ENCODE measurements at regions not wholly inside any gene's neighbourhood (a gene's known extent, or its start where the extent isn't known, plus 50 kb on each side); places are given as distances from the start of the nearest gene placed in this dataset.

DNA sequence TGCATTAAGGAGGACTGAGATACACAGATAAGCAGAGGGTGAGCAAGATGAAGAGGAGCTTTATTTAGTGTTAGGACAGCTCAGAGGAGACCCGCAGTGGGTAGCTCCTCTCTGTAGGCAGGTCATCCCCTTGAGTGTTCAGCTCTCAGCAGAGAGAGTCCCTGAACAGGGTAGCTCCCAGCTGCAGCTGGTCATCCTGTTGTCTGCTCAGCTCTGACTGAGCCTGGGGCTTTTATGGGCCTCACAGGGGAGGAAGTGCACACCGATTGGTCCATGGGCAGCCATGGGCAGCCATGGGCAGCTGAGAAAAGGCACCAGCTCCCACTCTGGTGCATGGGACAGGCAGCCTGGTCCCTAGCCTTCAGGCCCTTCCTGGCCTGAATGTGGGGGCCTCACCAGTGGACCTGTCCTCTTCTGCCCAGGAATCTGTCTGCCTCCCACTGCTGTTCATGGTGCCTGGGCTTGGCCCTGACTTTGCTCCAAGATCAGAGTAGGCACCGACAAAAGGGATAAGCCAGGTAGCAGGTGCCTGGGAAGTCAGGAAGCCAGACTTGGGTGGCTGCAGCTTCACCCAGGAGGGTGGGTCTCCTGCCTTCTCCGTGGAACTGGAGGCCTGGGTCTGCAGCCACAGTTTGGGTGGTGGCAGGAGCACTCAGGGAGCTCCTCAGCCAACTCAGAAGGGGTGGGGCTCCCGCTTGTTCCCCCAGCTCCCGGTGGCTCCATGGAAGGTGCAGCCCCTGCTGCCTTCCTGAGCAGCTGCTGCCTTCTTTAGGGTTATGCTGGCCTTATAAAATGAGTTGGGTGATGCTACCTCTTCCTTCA, 54.7 kb downstream of the MYEOV start:
- Histone ChIP-seq H3K27me3 (no peaks in the 10 kb centered on the region), H3K9me3 (0 out of 2 replicates have a peak, but pooled peaks cover 2% of the 10 kb centered on the region), H3K4me3 (ENCODE audit: low read depth, low read length) (no peak overlapping the region), H3K4me1 (peaks cover 8% of the 10 kb centered on the region), H3K36me3 (no peaks in the 10 kb centered on the region)
- DNase-seq, result no peak
- TF ChIP-seq, protein P1, sequence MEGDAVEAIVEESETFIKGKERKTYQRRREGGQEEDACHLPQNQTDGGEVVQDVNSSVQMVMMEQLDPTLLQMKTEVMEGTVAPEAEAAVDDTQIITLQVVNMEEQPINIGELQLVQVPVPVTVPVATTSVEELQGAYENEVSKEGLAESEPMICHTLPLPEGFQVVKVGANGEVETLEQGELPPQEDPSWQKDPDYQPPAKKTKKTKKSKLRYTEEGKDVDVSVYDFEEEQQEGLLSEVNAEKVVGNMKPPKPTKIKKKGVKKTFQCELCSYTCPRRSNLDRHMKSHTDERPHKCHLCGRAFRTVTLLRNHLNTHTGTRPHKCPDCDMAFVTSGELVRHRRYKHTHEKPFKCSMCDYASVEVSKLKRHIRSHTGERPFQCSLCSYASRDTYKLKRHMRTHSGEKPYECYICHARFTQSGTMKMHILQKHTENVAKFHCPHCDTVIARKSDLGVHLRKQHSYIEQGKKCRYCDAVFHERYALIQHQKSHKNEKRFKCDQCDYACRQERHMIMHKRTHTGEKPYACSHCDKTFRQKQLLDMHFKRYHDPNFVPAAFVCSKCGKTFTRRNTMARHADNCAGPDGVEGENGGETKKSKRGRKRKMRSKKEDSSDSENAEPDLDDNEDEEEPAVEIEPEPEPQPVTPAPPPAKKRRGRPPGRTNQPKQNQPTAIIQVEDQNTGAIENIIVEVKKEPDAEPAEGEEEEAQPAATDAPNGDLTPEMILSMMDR (IDR thresholded peaks at IDR 0.05; ENCODE audit: low read depth, low read length), result no peak

DNA sequence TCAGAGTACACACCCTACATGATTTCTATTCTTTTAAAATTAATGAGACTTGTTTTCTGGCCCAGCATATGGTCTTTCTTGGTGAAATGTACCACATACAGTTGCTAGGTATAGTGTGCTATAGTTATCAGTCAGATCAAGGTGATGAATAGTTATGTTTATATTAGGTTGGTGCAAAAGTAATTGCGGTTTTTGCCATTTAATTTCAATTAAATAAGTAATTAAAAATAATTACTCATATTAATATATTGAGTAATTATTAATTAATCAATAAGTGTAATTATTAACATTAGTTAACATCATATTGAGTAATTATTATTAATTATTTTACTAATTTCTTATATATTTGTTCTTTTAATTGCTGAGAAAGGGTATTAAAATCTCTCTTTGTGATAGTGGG, 56.1 kb downstream of the MYEOV start:
- TF ChIP-seq, protein P1 (IDR thresholded peaks at IDR 0.05; ENCODE audit: low read depth, low read length), result no peak
- no peaks in the 10 kb centered on the region for H3K27me3 ChIP-seq
- DNase-seq, result no peak
- H3K4me3 ChIP-seq (ENCODE audit: low read depth, low read length), result no peak overlapping the region
- H3K9me3 ChIP-seq, result peaks cover 2% of the 10 kb centered on the region; the same call in 1 of the 2 replicates
- H3K36me3 ChIP-seq, result no peaks in the 10 kb centered on the region
- peaks cover 8% of the 10 kb centered on the region; the same call in 1 of the 2 replicates for H3K4me1 ChIP-seq

DNA sequence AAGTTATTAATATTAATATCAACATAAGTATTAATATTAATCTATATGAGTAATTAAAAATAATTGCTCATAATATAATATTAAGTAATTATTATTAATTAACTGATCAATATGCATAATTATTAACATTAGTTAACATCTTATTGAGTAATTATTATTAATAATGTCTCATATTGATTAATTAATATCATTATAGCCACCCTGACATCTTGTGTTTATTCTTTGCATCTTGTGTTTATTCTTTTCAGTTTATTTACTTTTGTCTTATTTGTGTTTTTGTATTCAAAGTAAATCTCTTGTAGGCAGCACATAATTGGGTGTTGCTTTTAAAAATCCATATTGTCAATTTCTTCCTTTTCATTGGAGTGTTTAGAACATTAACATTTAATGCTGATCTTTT, 56.6 kb downstream of the MYEOV start:
- Histone ChIP-seq H3K36me3 (no peaks in the 10 kb centered on the region), H3K9me3 (peaks cover 2% of the 10 kb centered on the region; the same call in 1 of the 2 replicates), H3K4me1 (peaks cover 8% of the 10 kb centered on the region; the same call in 1 of the 2 replicates), H3K27me3 (no peaks in the 10 kb centered on the region), H3K4me3 (ENCODE audit: low read depth, low read length) (no peak overlapping the region)
- TF ChIP-seq, protein P1 (IDR thresholded peaks at IDR 0.05; ENCODE audit: low read depth, low read length), result no peak
- DNase-seq, result no peak

DNA sequence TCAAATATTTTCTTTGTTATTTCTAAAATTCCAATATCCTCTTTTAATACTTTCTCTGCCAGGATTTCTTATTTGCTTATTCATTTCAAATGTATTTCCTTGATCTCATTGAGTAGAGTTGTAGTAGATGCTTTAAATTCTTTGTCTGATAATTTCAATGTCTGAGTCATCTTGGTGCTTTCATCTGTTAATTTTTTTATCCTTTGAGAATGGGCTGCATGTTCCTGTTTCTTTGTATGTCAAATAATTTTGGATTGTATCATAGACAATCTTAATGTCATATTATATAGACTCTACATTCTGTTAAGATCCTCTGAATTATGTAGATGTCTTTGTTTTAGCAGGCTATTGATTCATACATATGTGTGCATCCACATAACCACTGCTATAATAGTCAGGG, 57.5 kb downstream of the MYEOV start:
- peaks cover 2% of the 10 kb centered on the region; the same call in 1 of the 2 replicates for H3K9me3 ChIP-seq
- peaks cover 8% of the 10 kb centered on the region; the same call in 1 of the 2 replicates for H3K4me1 ChIP-seq
- no peaks in the 10 kb centered on the region for H3K27me3 ChIP-seq
- H3K36me3 ChIP-seq, result no peaks in the 10 kb centered on the region
- no peak overlapping the region for H3K4me3 ChIP-seq (ENCODE audit: low read depth, low read length)
- no peak for DNase-seq
- TF ChIP-seq, protein P1 (IDR thresholded peaks at IDR 0.05; ENCODE audit: low read depth, low read length), result no peak

DNA sequence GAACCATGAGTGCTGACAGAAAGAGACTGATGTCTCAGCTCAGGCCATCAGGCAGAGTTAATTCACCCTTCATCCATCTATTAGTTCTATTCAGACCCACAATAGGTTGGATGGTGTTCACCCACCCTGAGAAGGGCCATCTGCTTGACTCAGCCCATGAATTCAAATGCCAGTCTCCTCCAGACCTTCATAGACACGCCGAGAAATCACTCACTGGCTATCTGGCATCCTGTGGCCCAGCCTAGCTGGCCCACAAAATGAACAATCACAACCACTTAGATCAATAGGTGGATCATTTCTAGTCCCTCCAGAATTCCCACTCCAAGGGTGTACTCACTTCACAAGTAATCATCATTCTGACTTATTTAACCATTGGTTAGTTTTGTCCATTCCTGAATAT, 58.2 kb downstream of the MYEOV start:
- no peaks in the 10 kb centered on the region for H3K36me3 ChIP-seq
- peaks cover 8% of the 10 kb centered on the region; the same call in 1 of the 2 replicates for H3K4me1 ChIP-seq
- no peak overlapping the region for H3K4me3 ChIP-seq (ENCODE audit: low read depth, low read length)
- H3K9me3 ChIP-seq, result peaks cover 2% of the 10 kb centered on the region; the same call in 1 of the 2 replicates
- DNase-seq, result no peak
- H3K27me3 ChIP-seq, result no peaks in the 10 kb centered on the region
- TF ChIP-seq, protein P1 (IDR thresholded peaks at IDR 0.05; ENCODE audit: low read depth, low read length), result no peak

Measured in BE2C (cell line).